Globus pallidus (tissue), 1 donor: ENCODE measurements at regions not wholly inside any gene's neighbourhood (a gene's known extent, or its start where the extent isn't known, plus 50 kb on each side); places are given as distances from the start of the nearest gene placed in this dataset.

Experiments used
- DNase-seq: peaks from one replicate; pipeline ENCODE4 v3.0.0-alpha.2; 2015; ENCODE audit warnings: low spot score

DNA sequence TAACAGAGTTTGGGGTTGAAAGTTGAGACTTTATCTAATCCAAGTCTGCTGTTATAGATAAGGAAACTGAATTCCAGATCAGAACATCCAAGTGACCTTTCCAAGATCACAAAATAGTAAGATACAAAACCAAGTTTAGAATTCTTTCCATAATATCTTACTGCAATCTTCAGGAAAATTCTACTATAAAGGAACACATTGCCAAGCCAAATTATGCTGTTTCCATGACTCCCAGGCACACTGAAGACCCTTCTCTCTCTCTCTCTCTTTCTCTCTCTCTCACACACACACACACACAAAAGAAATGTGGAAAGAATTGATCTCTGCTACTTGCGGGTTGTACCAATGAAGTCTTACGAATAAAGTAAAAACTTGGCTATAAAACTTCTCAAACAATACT, 398.4 kb downstream of the METTL4 start:
- no peak for DNase-seq

DNA sequence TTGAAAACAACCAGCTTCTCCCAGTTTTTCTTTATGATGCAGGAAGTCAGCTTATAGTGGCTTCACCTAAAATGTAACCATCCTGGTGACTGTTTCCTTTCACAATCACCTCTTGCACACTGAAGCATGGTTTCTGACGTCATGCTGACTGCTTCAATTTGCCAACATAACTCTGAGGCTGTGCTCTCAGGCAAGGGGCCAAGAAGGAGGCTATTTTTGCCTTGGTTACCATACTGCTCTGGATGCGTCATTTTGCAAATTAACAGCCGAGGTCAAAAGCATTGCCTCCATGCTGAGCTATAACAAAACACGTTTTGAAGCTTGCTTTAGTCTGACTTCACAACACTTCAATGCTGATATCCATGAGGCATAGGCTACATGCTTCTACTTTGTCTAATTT, 397.8 kb downstream of the METTL4 start:
- DNase-seq: no peak

DNA sequence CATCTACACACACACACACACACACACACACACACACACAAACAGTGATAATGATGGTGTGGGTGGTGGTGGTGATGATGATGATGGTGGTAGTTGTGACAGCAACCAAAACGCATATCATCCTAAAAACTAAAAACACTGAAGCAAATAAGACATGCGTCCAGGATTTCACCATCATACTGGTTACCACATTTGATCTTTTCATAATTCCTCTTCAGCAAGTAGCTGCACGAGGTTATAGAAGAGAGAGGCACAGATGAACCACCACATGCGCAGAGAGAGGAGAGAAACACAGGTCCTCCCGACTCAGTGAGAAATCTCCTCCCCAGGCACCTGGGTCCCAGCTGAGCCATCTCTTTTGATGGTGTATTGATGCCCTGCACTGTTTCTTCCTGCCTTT, 393.3 kb downstream of the METTL4 start:
- DNase-seq: no peak

DNA sequence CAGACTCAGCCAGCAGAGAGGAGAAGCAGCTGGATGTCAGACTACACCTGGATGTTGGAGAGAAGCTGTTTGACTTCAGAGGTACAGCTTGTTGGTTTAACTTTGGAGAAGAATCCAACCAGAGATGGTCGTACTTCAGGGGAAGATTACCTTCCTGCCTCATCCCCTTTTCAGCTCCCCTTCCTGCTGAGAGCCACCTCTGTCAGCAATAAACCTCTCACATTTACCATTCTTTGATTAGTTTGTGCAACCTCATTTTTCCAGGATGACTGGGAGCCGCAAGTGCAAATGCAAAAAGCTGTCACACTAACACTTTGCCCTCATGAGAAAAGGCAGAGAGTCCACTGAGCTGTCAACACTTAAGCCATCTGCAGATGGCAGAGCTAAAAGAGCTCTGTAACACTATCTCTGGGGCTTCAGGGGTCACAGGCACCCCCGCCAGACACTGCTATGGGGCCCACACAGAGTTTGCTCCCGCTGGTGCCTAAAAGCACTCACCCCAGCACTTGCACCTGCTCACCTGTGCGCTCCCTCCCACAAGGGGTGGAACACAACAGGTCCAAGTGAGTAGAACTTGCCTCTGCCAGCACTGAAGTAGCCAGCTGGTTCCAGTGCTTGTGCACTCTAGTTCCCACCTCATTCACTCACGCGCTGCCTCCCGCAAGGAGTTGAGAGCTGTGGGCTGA, 391.7 kb downstream of the METTL4 start:
- no peak for DNase-seq

DNA sequence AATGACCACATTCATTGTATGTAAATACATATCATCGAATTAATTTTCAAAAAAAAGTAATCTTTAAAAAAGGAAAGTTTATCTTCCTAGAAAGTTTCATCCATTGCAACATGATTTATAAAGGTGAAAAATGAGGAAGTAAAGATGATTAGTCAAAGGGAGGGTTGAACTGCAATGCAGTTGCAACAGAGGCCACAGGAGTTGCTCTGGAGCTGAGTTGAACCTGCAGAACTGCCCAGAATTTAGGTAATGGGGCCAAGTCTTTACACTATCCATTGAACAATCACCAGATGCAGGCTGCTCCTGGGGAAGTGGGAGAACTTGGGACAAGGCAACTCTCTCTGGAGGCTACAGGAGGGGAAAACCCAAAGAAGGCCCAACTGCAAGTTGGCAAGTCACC, 390.7 kb downstream of the METTL4 start:
- no peak for DNase-seq

DNA sequence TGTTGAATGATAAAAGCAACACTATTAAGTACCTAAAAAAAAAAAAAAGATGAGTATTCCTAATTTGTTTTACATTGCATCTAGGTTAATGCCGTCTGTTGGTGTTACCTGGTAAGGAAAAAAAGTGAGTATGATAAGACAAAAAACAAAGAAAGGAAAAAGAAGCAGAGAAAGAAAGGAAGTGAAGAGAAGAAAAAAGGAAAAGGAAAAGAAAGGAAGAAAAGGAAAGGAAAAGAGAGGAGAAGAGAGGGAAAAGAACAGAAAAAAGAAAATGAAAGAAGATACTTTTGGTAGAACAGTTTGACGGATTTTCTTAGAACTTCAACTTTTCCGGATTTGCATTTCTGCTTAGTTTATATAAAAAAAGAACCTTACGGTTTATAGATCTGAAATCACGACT, 387.9 kb downstream of the METTL4 start:
- DNase-seq: no peak

DNA sequence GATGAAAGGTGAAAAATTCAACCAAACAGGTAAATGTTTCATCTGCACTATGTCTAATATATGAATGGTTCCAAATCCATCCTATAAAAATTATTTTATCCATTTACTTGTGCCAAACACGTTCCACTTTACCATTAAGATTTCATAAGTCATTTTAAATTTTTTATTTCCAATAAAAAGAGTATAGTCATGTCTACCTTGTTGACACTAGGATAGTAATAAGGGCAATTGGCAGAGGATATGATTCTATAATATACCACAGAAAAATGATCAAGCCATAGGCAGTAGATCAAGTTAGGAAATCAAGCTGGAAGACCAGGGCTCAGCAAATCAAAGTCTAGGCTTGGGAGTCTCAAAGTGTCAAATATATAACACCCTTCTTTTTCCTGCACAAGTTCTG, 384.3 kb downstream of the METTL4 start:
- DNase-seq: no peak

DNA sequence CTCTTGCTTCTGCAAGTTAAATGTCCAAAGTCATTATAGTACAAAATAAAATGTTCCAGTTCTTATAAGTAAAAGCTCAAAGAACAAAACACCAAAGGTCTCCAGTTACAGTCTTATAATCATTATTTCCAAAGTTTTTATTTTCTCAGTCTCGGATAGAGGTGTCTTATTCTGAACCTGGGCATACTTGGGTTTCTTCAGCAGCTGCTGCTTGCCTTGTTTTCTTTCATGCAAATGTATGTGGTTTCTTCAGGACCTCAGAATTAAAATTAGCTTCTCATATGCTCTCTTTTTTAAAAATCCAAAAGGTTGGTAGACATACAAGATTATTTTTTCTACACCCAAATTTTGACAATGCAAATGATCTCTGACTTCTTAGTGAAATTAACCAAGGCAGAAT, 383.0 kb downstream of the METTL4 start:
- no peak for DNase-seq

DNA sequence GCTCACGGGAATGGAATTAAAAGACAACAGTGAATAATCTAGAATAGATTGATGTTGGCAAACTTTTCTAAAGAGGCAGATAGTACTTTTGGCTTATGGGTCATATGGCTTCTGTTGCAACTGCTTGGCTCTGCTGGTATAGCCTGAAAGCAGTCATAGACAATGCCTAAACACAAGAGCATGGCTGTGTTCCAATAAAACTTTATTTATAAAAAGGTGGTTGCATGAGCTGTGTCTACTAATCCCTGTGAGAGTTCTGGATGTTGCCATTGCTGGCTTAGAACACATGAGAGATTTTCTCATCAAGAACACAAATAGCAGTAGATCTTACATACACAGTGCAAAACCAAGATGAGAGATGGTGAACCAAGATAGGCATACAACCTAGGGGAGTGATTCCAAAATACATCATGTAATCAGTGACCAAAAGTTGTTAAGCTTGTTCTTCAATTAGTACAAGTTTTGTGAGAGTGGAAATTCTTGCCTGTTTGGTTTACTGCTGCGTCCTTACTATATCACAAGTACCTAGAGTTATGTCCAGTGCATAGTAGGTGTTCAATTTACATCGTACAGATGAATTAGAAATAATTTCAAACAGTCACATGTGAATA, 380.0 kb downstream of the METTL4 start:
- no peak for DNase-seq

DNA sequence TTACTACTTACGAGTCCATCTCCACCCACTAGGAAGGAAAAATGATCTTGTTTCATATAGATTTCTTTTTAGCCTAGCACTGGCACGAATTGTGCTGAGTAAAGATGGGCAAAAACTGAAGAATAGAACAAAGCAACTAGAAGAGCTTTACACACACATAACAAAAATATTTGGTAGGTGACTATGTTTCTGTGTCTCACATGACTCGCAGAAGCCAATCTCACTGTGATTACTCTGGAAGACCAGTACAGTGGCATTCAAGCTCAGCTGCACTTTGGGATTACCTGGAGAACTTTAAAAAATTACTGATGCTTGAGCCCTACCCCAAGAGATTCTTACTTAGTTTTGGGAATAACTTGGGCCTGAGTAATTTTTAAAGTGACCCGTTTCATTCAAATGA, 378.7 kb downstream of the METTL4 start:
- DNase-seq: no peak

DNA sequence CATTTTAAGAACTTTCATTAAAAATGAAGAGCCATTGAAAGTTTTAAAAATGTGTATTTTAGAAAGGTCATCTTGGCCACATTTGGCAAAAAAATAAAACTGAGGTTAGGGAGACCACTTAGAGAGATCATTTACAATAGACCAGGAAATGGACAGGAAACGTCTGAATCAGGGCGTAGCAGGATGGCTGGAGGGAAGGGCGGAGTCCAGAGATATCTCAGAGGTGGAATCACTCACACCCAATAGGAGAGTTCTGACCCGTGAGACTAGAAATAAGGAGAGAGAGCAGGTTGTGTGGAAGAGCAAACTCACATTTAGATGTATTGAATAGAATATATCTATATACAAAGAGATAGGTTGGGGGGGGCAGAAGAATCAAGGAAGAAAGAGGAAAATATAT, 373.4 kb downstream of the METTL4 start:
- no peak for DNase-seq

DNA sequence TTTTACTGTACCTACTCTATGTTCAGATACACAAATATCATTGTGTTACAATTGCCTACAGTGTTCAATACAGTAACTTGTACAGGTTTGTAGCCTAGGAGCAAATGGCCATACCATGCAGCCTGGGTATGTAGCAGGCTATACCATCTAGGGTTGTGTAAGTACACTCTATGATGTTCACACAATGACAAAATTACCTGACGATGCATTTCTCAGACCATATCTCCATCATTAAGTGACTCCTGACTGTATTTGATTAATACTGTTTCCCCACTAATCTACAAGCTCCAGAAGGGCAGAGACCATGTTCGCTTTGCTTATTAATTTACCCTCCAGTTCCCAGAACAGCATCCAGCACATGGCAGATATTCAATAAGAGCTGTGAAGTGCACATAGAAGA, 372.2 kb downstream of the METTL4 start:
- DNase-seq: no peak

DNA sequence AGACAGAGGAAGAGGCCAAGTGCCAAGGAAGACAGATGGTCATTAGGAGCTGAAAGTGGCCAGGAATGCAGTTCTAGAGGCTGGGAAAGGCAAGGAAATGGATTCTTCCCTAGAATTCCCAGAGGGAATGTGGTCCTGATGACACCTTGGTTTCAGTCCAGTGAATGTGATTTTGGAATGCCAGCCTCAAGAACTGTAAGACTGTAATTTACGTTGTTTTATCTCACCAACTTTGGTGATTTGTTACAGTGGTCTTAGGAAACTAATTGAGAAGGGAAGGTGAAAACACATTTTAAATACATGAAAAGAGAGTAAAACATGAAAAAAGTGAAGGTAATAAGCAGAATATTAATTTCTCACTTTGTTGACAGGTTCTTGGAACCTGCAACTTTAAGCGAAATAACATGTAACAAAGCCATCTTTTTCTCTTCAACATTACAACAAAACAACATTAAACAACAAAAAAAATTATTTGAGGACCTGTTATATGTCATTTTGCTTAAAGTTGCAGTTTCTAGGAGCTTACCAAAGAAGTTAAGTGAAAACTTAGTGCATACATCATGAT, 370.2 kb downstream of the METTL4 start:
- DNase-seq: no peak

DNA sequence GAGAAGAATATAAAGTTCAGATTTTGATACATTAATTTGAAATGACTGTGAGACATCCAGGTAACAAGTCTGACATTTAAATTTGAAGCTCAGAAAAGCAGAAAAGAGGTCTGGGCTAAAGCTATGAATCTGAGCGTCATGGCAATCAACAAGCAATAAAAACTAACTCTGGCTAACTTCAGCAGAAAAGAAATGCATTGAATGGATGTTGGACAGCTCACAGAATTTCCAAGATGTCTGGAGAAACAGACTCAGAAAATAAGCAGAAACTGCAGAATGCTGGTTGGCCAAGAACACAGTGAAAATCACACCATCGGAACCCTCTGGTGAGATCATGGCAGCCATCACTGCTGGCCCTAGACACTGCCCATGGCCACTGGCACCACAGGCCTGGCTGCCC, 366.6 kb downstream of the METTL4 start:
- DNase-seq: no peak

DNA sequence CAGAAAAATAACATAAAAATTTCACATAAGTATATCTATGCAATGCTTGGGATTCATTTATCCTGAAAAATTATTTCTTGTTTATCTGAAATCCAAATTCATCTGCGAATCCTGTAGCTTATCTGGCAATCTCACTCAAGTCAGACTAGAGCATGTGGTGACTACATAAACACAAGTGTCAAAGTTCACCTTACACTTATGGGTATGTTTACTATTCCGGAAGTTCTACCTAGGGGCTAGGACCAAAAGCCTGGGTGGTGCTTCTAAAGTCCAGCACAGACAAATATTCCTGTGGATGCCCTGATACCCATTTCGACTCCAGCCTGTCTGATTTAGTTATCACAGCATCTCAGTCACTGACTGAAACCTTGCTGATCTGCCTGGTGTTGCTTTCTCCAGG, 364.0 kb downstream of the METTL4 start:
- no peak for DNase-seq

DNA sequence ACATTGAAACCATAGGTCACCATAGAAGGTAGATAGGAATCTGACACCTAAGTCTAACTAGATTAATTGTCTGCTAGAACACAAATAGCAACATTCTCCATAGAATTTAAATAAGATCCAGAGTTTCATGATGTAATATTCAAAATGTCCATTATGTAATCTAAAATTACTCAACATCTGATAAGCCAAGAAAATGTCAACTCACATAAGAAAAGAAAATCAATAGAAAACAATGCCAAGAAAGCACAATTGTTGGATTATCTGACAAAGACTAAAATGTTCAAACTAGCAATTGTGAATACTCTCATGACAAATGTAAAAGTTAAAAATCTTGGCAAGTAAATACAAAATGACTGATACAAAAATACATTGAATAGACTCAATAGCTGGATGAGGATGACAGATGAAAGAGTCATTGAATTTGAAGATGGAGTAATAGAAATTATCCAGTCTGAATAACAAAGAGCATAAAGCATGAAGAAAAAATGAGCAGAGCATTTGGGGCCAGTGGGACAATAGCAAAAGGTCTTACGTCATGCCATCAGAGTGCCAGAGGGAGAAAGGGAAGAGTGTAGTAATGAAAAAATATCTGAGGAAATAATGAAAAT, 358.6 kb downstream of the METTL4 start:
- no peak for DNase-seq

DNA sequence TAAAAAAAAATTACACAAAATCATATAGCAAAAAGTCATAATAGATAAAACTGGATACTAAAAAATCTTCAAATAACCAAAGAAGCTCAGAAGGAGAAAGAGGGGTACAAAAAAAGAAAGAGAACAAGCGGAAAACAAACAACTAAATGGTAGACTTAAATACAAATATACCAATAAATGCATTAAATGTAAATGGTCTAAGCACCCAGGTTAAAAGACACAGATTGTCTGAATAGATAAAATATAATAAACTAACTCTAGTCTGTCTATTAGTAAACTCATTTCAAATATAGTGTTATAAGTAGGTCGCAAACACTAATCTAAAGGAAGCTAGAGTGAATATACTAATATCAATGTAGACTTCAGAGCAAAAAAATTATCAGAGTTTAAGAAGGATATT, 357.4 kb downstream of the METTL4 start:
- no peak for DNase-seq

DNA sequence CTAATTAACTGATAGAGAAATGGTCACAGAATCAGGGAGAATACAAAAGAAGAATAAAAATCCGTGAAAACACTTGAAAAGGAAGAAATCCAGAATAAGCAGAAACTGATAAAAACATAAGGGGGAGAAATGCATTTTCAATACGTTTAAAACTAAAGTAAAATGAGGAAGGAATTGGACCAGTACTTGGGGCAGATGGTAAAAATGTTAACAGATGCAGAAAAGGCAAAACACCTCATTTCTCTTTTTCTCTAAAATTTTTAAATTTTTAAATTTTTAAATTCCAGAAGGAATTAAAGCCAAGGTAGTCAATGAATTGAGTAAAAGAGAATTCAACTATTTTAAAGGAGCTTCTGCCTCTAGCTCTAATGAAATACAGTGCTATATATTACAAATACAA, 353.9 kb downstream of the METTL4 start:
- DNase-seq: no peak

DNA sequence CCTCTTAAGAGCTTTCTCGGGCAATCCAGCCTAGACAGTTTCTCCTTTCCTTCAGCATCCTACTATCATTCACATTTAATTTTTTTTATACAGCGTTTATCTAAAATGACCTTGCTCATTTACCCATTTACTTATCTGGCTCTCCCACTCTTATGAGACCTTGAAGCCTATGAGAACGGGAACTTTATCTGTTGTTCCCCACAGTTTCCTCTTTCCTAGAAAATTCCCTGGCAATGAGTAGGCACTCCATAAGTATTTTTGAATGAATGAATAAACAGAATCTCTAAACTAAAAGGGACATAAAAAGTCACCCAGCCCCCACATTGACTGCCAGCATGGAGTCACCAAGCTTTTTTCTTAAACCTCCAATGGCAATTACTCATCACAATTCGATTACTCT, 353.2 kb downstream of the METTL4 start:
- DNase-seq: no peak

DNA sequence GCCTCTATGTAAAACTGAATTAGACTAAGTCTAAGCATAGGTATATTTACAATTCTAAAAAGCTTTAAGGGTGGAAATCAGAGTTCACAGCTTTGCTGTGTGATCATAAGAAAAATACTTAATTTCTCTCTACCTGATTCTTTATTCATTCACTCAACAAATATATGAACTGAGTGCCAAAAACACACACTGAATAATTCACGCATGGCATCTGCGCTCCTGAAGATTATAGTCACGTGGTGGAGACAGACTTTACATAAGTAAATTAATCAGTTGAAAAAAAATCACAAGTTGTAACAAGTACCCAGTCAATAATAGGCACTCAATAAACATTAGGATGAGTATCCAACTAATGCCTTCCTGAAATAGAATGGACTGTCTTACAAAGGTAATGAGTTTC, 351.6 kb downstream of the METTL4 start:
- DNase-seq: no peak

DNA sequence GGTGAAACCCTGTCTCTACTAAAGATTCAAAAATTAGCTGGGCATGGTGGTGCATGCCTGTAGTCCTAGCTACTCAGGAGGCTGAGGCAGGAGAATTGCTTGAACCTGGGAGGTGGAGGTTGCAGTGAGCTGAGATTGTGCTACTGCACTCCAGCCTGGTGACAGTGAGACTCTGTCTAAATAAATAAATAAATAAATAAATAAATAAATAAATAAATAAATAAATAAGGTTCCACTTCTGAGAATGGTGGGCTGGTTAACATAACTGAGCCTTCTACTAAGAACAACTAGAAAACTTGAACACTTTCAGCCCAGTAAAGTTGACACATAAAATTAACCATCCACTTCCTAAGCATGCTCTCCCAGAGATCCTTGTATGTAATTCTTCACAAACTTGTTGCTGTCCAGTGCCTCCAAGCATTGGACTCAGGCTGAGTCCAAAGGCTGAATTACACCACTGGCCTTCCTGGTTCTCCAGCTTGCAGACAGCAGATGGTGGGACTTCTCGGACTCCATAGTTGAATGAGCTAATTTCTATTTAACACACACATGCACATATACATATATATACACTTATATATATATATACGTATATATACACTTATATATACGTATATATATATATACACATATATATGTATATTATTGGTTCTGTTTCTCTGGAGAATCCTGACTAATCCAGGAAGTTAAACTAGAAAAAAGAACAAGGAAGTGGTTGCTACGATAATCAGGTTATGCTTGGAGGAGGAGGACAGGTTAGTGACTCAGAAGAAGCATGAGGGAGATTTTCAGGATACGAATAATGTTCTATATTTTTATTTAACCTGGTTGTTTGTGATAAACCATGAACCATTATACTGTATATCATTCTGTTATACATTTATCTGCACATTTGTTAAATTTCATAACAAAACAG, 348.8 kb downstream of the METTL4 start:
- DNase-seq: no peak

DNA sequence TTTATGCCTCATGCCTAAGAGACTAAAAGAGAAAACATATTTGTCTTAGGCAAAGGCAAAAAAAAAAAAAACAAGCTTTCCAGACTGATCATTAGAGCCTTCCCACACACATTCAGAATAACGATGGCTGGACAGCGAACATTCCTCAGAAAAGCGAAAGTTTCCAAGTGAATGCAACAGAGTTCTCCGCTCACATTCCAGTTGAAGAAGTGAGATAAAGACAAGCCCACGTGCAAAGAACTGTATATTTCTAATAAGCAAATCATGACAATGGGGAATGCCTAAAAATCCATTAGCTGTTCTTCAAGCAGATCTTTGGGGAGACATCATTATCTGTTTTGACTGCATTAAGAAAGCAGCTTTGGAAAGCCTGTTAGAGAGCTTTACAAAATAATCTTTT, 347.9 kb downstream of the METTL4 start:
- DNase-seq: no peak
